ENCODE measurements at regions not wholly inside any gene's neighbourhood (a gene's known extent, or its start where the extent isn't known, plus 50 kb on each side); places are given as distances from the start of the nearest gene placed in this dataset.

DNA sequence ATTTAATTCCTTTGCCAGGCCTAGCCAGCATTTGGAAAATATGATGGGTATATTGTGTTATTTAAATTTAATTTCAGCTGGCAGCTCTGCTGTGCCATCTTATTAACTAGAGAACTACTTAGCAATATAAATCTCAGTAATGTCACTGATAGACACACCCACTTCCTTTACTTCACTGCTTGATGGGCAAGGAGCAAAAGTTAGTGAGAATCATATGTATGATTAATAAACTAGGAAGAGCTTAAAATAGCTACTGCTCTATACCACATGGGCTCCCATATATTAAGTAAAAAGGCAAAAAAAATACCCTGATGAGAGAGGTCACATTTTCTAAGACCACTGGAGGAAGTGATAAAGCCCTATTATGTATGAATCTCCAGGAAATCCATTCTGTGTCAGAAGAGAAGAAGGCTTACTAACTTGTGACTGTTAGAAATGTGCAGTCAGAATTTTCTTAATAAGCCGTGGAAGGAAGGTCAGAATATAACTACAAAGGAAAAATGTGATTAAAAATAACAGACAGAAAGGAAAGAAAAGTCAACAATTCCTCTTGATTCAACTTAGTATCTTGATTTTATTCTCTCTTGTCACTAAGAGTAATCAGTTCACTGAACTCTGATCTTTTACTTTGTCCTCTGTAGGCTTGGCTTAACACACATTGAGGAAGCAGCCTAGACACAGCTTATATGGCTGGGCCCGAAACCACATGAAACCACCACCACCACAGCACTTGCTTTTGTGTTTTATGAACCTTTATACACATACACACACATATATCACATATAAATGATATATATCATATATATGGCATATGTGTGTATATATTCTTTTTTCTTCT, 1233.9 kb upstream of the ALCAM start:
- Mint-ChIP-seq H3K9me3 (peaks cover 7 to 17% of the 10 kb centered on the region in 2 donors), H3K36me3 (peaks cover 0 to 5% of the 10 kb centered on the region in 2 donors), H3K27ac (no peak overlapping the region)
- no peak for DNase-seq (ENCODE audit: low spot score in 2 of 2)
- no peak for ATAC-seq

DNA sequence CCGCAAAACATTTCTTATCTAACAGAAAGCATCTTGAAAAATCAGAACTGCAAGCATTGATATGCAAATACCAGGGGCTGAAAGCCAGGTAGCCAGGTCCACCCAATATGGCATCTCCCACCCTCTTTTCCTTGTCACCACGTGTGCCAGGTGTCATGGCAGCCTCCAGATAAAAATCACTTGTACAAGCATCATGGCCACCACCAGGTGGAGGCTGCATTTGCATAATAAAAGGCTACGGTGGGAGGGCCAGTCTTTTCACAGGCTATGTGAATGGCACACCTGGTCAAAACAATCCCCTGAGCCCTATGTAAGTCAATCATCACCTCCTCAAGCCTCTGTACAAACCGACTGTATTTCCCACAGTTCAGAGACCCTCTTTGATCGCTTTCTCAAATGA, 1233.1 kb upstream of the ALCAM start:
- no peak for ATAC-seq
- DNase-seq (ENCODE audit: low spot score in 2 of 2): no peak
- Mint-ChIP-seq H3K9me3 (peaks cover 7 to 14% of the 10 kb centered on the region in 2 donors), H3K27ac (no peak overlapping the region), H3K36me3 (peaks cover 0 to 5% of the 10 kb centered on the region in 2 donors)

DNA sequence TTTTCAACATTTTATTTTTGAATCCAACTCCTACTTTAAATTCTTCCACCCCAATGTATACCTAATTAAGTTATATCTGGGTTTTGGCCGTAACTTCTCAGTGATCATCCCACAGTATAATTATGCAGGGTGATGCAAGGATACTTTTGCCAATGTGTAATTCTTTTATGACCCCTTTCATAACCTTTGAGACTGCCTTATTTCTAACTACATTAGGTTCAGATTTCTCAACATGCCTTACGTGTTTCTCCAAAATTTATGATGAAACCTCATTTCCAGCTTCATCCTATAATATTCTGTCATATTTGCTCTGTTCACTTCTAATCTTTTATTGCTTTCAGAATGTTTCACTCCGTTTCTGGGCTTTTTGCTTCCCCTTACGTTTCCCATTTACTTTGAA, 1229.6 kb upstream of the ALCAM start:
- DNase-seq (ENCODE audit: low spot score in 2 of 2) (no peak), ATAC-seq (no peak)
- no peak overlapping the region for H3K27ac Mint-ChIP-seq
- H3K9me3 Mint-ChIP-seq: peaks cover 0 to 4% of the 10 kb centered on the region in 2 donors
- no peaks in the 10 kb centered on the region for H3K36me3 Mint-ChIP-seq

DNA sequence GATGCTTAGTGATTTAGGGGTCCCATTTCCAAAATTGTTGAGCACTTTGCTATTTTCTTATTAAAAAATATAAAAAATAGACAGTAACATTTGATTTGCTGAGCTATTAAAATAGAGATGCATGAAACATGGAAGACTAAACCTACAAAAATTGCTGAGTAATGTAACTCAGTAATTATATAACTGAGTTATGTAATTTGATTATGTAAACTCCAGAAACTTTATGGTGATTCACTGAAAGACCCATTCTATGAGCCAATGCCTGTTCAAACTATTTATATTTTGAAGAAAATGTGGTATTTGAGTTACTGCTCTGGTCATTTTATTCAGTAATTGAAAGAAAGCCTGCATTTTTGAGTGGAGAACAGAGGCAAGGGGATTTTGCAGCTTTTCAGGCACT, 1221.5 kb upstream of the ALCAM start:
- ATAC-seq: no peak
- no peak for DNase-seq (ENCODE audit: low spot score in 2 of 2)
- H3K36me3 Mint-ChIP-seq: no peaks in the 10 kb centered on the region
- no peak overlapping the region for H3K27ac Mint-ChIP-seq
- H3K9me3 Mint-ChIP-seq: peaks cover 6 to 9% of the 10 kb centered on the region in 2 donors

DNA sequence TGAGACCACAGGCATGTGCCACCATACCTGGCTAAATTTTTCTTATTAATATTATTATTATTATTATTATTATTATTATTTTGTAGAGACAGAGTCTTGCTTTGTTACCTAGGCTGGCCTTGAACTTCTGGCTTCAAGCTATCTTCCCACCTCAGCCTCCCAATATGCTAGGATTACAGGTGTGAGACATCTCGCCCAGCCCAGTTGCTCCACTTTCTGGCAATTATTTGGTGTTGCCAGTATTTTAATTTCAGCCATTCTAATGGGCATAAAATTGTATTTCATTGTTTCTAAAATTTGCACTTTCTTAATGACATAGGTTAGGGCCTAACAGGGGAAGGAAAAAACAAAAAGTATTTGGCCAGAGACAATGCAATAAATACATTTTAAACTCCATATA, 1217.6 kb upstream of the ALCAM start:
- Mint-ChIP-seq H3K36me3 (no peaks in the 10 kb centered on the region), H3K27ac (no peak overlapping the region), H3K9me3 (peaks cover 6% of the 10 kb centered on the region in 2 donors)
- DNase-seq (ENCODE audit: low spot score in 2 of 2) (no peak), ATAC-seq (no peak)

DNA sequence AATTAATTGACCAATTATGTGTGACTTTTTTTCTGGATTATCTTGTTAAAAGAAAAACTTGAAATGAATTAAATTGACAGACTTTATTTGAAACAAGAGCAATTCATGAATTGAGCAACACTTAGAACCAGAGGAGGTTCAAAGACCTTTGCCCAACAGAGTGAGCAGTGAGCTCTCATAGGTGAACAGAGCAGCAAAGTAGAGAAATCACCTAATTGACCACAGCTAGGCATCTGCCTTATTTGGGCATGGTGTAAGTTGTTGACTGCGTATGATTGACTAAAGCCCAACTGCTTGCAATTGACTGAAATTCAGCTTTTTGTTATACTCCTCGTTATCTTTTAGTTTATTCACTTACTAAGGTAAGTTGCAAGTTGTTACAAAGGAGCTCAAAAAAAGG, 1216.0 kb upstream of the ALCAM start:
- Mint-ChIP-seq H3K9me3 (peaks cover 6% of the 10 kb centered on the region in 2 donors), H3K36me3 (no peaks in the 10 kb centered on the region), H3K27ac (no peak overlapping the region)
- ATAC-seq (no peak), DNase-seq (ENCODE audit: low spot score in 2 of 2) (no peak)

DNA sequence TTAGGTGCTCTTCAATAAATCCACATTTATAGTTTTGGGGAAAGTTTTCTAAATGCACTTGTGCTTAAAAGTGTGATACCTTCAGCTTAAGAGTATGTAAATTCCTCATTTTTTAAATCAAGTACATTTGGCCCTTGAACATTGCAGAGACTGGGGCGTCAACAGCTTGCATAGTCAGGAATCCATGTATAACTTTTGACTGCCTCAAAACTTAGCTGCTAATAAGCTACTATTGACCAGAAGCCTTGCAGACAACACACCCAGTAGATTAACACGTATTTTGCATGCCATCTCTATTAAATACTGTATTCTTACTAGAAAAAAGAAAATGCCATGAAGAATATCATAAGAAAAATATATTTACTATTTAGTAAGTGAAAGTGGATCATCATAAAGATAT, 1211.8 kb upstream of the ALCAM start:
- no peaks in the 10 kb centered on the region for H3K36me3 Mint-ChIP-seq
- ATAC-seq: no peak
- no peak for DNase-seq (ENCODE audit: low spot score in 2 of 2)
- peaks cover 7 to 12% of the 10 kb centered on the region in 2 donors for H3K9me3 Mint-ChIP-seq
- H3K27ac Mint-ChIP-seq: no peak overlapping the region

DNA sequence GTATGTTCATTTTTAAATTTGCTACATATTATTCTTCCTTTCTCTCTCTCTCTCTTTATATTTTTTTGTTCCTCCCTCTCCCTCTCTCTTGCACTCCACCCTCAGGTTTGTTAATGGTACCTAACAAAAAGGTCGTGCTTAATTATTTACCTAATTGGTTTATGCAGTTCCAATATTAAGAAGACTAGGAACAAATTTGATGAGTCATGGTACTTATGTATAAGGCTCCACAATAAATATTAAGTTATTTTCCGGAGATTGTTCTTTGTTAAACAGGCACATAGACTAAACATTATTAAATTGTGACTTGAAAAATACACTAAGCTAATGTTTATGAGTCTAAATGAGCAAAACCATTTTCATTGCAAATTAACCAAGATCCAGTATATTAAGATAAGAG, 1200.8 kb upstream of the ALCAM start:
- H3K36me3 Mint-ChIP-seq: peaks cover 0 to 8% of the 10 kb centered on the region in 2 donors
- H3K27ac Mint-ChIP-seq: no peak overlapping the region
- ATAC-seq (no peak), DNase-seq (ENCODE audit: low spot score in 2 of 2) (no peak)
- peaks cover 11 to 12% of the 10 kb centered on the region in 2 donors for H3K9me3 Mint-ChIP-seq

DNA sequence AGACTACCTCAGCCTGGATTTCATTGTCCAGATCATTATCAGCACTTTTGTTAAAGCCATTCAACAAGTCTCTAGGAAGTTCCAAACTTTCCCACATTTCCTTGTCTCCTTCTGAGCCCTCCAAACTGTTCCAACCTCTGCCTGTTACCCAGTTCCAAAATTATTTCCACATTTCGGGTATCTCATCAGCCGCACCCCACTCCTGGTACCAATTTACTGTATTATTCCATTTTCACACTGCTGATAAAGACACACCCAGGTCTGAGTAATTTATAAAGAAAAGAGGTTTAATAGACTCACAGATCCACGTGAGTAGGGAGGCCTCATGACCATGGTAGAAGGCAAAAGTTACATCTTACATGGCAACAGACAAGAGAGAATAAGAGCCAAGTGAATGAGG, 1198.3 kb upstream of the ALCAM start:
- no peak for DNase-seq (ENCODE audit: low spot score in 2 of 2)
- ATAC-seq: no peak
- Mint-ChIP-seq H3K36me3 (peaks cover 0 to 8% of the 10 kb centered on the region in 2 donors), H3K9me3 (peaks cover 11 to 16% of the 10 kb centered on the region in 2 donors), H3K27ac (no peak overlapping the region)

DNA sequence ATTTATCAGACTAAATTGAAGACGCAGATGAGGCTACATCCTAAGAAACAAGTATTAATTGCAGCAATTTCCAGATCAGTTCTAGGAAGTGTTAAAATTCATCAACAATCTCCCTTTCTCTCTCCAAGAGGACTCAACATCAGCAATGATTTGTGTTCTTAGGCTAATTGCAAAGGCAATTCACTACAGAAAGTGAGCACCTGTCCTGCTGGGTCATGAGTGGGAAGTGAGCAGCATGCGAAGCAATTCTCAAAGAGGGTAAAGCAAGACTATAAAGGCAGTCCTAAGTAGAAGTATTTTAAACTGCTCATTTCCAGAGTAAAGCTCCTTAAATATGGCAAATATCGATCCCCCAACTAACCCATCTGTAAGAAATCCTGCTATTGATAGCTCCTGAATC, 1191.0 kb upstream of the ALCAM start:
- ATAC-seq (no peak), DNase-seq (ENCODE audit: low spot score in 2 of 2) (no peak)
- H3K36me3 Mint-ChIP-seq: no peaks in the 10 kb centered on the region
- no peak overlapping the region for H3K27ac Mint-ChIP-seq
- H3K9me3 Mint-ChIP-seq: peaks cover 4% of the 10 kb centered on the region in 2 donors

DNA sequence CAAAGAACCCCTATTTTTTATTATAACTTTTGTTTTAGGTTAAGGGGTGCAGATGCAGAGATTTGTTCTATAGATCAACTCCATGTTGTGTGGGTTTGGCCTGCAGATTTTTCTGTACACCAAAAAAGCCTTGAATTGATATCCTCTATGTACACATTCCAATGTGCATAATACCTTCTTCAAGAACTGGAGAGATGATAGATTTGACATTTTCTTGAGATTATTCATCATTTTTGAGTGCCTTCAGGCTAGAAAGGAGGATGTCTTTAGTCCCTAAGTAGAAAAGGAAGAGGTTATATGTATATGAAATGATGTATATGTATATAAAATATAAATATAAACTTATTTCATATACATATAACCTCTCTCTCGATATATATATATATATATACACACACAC, 1190.0 kb upstream of the ALCAM start:
- Mint-ChIP-seq H3K9me3 (peaks cover 0 to 4% of the 10 kb centered on the region in 2 donors), H3K27ac (no peak overlapping the region), H3K36me3 (no peaks in the 10 kb centered on the region)
- DNase-seq (ENCODE audit: low spot score in 2 of 2): no peak
- ATAC-seq: no peak

DNA sequence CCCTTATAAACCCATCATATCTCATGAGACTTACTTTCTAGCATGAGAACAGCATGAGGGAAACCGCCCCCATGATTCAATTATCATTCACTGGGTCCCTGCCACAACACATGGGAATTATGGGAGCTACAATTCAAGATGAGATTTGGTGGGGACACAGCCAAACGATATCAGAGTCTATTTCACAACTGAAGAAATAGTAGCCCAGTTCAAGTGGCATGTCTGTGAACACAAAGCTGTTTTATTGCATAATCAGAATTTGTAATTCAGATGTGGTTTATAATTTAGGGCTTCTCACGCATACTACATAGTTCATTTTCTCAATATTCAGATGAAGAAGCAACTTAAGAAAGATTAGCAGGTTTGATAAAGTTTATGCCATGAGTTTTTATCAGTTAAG, 1188.0 kb upstream of the ALCAM start:
- no peaks in the 10 kb centered on the region for H3K36me3 Mint-ChIP-seq
- no peak for DNase-seq (ENCODE audit: low spot score in 2 of 2)
- H3K27ac Mint-ChIP-seq: no peak overlapping the region
- ATAC-seq: no peak
- peaks cover 0 to 4% of the 10 kb centered on the region in 2 donors for H3K9me3 Mint-ChIP-seq

DNA sequence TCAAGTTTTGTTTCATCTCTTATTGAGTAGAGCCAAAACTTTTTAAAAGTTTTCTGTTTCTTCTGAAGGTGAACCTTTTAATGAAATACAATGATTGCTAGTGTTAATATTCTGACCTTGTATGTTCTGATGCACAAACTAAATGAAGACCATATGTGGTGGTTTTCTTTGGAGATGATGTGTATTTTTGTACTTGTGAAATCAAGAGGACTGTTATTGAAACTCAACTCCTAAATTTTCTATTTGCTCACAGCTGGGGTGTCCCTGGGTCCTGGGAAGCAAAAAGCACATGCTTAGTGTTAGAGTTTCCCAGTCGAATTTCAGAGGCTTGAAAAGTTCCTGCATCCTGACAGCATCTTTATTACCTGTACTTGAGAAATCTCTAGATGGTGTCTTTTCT, 1185.8 kb upstream of the ALCAM start:
- no peaks in the 10 kb centered on the region for H3K36me3 Mint-ChIP-seq
- H3K27ac Mint-ChIP-seq: no peak overlapping the region
- DNase-seq (ENCODE audit: low spot score in 2 of 2): no peak

DNA sequence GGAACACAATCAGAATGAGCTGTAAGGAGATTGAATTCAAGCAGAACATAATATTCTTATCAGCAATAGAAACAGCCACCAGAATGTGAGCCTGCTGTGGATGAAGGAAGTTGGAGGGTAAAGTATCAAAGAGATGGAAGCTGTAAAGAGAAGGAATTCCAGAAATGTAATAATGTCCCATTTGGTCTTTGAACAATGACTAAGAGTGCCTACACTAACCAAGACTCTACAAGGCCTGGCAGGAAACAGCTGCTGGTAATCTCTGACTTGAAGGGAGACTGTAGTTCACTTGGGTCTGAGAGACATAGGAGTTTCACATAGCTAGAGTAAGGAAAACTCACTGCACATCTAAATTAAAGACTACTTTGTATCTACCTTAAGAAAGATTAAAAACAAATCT, 1176.0 kb upstream of the ALCAM start:
- no peak for ATAC-seq
- DNase-seq (ENCODE audit: low spot score in 2 of 2): no peak
- H3K9me3 Mint-ChIP-seq: peaks cover 0 to 3% of the 10 kb centered on the region in 2 donors
- H3K36me3 Mint-ChIP-seq: no peaks in the 10 kb centered on the region
- H3K27ac Mint-ChIP-seq: no peak overlapping the region

More for the DNA sequence above, 1185.8 kb upstream of the ALCAM start:
- ATAC-seq: no peak
- H3K9me3 Mint-ChIP-seq: peaks cover 0 to 4% of the 10 kb centered on the region in 2 donors

DNA sequence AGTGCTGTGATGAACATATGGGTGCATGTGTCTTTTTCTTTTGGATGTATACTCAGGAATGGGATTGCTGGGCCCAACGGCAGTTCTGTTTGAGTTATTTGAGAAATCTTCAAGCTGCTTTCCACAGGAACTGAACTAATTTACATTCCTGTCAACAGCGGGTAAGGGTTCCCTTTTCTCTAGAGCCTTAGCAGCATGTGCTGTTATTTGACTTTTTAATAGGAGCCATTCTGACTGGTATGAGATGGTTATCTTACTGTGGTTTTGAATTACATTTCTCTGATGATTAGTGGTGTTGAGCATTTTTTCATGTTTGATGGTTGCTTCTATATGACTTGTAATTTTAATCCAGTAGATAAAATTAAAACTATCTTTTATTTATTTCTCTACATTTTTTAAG, 1168.6 kb upstream of the ALCAM start:
- ATAC-seq (no peak), DNase-seq (ENCODE audit: low spot score in 2 of 2) (no peak)
- Mint-ChIP-seq H3K9me3 (peaks cover 0 to 10% of the 10 kb centered on the region in 2 donors), H3K36me3 (no peaks in the 10 kb centered on the region), H3K27ac (no peak overlapping the region)

DNA sequence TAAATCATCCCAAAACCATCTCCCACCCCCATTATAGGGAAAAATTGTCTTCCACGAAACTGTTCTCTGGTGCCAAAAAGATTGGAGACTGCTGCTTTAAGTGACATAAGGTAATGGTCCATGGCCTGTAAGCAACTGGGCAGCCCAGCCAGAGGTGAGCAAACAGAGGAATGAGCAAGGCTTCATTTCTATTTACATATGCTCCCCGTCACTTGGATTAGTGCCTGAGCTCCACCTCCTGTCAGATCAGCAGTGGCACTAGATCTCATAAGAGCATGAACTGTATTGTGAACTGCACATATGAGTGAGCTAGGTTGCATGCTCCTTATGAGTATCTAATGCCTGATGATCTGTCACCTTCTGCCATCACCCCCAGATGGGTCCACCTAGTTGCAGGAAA, 1159.8 kb upstream of the ALCAM start:
- DNase-seq (ENCODE audit: low spot score in 2 of 2): no peak
- Mint-ChIP-seq H3K27ac (no peak overlapping the region), H3K36me3 (no peaks in the 10 kb centered on the region), H3K9me3 (no peaks in the 10 kb centered on the region)
- ATAC-seq: no peak

DNA sequence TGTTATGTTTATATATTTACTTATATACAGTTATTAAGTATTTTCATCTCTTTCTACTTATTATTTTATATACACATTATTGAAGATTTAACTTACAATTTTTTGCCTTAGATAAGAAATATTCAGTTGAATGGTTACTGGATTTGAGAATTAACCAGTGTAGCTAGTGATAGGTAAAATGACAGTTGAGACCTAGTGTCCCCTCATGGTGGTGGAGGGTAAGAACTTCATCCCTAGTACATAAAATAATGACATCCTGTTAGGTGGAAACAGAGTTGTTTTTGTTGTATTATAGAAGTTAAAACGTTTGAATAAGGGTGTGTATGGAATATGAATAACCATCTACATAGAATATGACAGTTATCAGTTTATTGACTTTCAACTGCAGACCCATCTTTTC, 1152.4 kb upstream of the ALCAM start:
- H3K36me3 Mint-ChIP-seq: no peaks in the 10 kb centered on the region
- ATAC-seq: no peak
- no peak for DNase-seq (ENCODE audit: low spot score in 2 of 2)
- H3K27ac Mint-ChIP-seq: no peak overlapping the region
- no peaks in the 10 kb centered on the region for H3K9me3 Mint-ChIP-seq

DNA sequence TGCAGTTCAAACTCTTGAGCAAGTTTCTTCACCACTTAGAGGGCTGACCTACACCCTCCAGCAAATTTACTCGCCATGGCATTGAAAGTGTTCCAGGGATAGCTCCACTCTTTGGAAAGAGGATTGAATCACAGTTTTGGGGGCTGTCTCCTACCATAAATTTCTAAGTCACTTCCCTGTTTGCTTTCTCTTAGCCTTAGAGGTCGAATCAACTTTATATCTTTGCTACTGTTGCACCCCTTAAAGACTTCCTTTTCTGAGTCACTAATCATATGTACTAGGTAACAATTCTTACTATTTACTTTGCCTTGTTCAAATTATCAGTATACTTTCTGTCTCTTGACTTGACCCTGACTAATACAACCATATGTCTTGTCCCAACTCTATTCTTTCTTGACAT, 1151.8 kb upstream of the ALCAM start:
- peak overlapping the region in 1 of 2 donors; percentile 30 for H3K27ac Mint-ChIP-seq
- no peaks in the 10 kb centered on the region for H3K36me3 Mint-ChIP-seq
- no peaks in the 10 kb centered on the region for H3K9me3 Mint-ChIP-seq

More for the DNA sequence above, 1151.8 kb upstream of the ALCAM start:
- no peak for ATAC-seq
- no peak for DNase-seq (ENCODE audit: low spot score in 2 of 2)

Measured in activated naive CD4-positive, alpha-beta T cell treated with anti-CD3 and anti-CD28 coated beads, Interleukin-2, amount 50 U/mL, for 72 hours (primary cell).